ENCODE measurements at regions not wholly inside any gene's neighbourhood (a gene's known extent, or its start where the extent isn't known, plus 50 kb on each side); places are given as distances from the start of the nearest gene placed in this dataset.

DNA sequence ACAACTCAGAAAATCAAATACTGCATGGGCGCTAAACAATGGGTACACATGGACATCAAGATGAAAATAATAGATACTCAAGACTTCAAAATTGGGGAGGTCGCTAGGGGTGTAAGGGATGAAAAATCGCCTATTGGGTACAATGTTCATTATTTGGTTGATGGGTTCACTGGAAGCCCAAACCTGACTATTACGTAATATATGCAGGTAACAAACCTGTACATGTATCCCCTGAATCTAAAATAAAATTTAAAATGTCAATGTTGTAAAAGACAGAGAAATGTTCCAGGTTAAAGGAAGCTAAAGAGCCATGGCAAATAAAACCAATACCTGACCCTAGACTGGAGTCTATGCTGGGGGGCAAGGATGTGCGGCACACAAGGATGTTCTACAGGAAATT, 80.4 kb upstream of the CCBE1 start:
- no peak for DNase-seq
- H3K27me3 ChIP-seq (replicated peaks in 1 of 7) = no peaks in the 10 kb centered on the region
- H3K36me3 ChIP-seq = no peaks in the 10 kb centered on the region
- H3K4me3 ChIP-seq = no peak overlapping the region
- 91 to 96% (median 94%) methylated on average over 5 of the region's 5 CpGs for WGBS, 5 donors
- no peaks in the 10 kb centered on the region for H3K4me1 ChIP-seq
- no peak overlapping the region for H3K27ac ChIP-seq
- intact Hi-C loops (cut with DNase I; ENCODE audit: low total_unique reads) = no loop called here
- TF ChIP-seq POLR2AphosphoS5 (IDR thresholded peaks at IDR 0.05) (no peak), POLR2A (IDR thresholded peaks at IDR 0.05) (no peak)
- TF ChIP-seq, protein P1, sequence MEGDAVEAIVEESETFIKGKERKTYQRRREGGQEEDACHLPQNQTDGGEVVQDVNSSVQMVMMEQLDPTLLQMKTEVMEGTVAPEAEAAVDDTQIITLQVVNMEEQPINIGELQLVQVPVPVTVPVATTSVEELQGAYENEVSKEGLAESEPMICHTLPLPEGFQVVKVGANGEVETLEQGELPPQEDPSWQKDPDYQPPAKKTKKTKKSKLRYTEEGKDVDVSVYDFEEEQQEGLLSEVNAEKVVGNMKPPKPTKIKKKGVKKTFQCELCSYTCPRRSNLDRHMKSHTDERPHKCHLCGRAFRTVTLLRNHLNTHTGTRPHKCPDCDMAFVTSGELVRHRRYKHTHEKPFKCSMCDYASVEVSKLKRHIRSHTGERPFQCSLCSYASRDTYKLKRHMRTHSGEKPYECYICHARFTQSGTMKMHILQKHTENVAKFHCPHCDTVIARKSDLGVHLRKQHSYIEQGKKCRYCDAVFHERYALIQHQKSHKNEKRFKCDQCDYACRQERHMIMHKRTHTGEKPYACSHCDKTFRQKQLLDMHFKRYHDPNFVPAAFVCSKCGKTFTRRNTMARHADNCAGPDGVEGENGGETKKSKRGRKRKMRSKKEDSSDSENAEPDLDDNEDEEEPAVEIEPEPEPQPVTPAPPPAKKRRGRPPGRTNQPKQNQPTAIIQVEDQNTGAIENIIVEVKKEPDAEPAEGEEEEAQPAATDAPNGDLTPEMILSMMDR (IDR thresholded peaks at IDR 0.05 in 8 of 11, conservative IDR thresholded peaks at IDR 0.05 in 3 of 11) = no peak
- H3K9me3 ChIP-seq = peaks cover 0 to 6% (median 0%) of the 10 kb centered on the region in 8 donors

DNA sequence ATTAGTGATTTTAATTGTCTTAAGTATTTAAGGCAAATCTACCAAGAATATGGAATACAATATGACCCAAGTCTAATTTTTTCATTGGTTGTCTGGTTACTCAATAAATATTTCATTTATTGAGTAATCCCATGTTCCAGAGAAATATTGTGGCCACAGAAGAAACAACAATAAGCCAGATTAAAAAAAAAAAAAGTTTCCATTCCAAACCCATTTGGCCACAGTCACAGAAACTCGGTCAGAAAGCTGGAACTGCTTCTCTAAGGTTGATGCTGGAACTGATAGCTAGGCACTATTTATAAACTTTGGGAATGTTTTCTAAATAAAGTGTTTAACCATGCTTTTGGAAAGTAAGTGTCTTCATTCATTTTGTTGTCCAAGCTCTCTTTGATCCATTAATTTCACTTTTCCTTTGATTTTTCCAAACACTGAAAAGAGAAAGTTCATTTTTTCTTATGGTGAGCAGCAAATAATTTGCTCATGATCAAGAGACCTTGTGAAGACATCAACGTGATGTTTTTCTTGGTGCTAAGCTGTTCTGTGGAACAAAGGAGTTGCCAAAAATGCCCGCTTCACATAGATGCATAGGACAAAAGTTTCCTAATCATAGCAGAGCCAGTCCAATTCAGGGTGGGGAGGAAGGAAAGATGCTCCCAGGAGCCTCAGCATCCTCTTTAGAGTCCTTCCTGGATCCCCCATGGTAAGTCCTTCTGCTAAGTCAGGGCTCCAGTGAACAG, 72.1 kb upstream of the CCBE1 start:
- intact Hi-C loops (cut with DNase I; ENCODE audit: low total_unique reads) = no loop called here
- H3K36me3 ChIP-seq = no peaks in the 10 kb centered on the region
- peaks cover 0 to 13% (median 7%) of the 10 kb centered on the region in 8 donors for H3K9me3 ChIP-seq
- TF ChIP-seq, protein P1 (IDR thresholded peaks at IDR 0.05 in 8 of 11, conservative IDR thresholded peaks at IDR 0.05 in 3 of 11) = no peak
- no peak for TF ChIP-seq POLR2AphosphoS5 (IDR thresholded peaks at IDR 0.05)
- TF ChIP-seq POLR2A (IDR thresholded peaks at IDR 0.05) = no peak
- H3K27me3 ChIP-seq (replicated peaks in 1 of 7) = peaks cover 0 to 17% (median 0%) of the 10 kb centered on the region in 7 donors
- H3K4me3 ChIP-seq = no peak overlapping the region
- H3K4me1 ChIP-seq = no peaks in the 10 kb centered on the region
- WGBS, 5 donors = 67 to 81% (median 70%) methylated on average over 3 of the region's 3 CpGs
- H3K27ac ChIP-seq = no peak overlapping the region
- no peak for DNase-seq

DNA sequence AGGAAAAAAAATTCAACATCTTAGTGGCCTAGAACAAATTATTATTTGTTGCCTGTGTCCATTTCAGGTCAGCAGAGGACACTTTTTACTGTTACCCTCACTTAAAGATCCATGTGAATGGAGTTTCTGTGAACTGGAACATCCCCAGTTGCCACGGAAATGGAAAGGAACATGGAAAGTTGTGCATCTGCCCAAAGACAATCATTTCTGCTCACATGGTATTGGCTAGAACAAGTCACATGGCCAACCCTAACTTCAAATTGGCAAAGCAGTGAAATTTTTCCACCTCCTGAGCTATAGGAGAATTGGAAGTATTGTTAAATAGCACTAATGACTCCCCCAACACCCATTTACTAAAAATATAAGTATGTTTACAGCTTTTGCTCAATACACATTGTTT, 71.2 kb upstream of the CCBE1 start:
- Histone ChIP-seq H3K4me1 (no peaks in the 10 kb centered on the region), H3K4me3 (no peak overlapping the region), H3K9me3 (peaks cover 0 to 13% (median 7%) of the 10 kb centered on the region in 8 donors), H3K36me3 (no peaks in the 10 kb centered on the region), H3K27ac (no peak overlapping the region), H3K27me3 (replicated peaks in 1 of 7) (peaks cover 0 to 17% (median 0%) of the 10 kb centered on the region in 7 donors)
- intact Hi-C loops (cut with DNase I; ENCODE audit: low total_unique reads) = no loop called here
- 70 to 86% (median 85%) methylated on average over 1 of the region's 1 CpG for WGBS, 5 donors
- DNase-seq = no peak
- TF ChIP-seq POLR2AphosphoS5 (IDR thresholded peaks at IDR 0.05) = no peak
- TF ChIP-seq, protein P1 (IDR thresholded peaks at IDR 0.05 in 8 of 11, conservative IDR thresholded peaks at IDR 0.05 in 3 of 11) = no peak
- TF ChIP-seq POLR2A (IDR thresholded peaks at IDR 0.05) = no peak

DNA sequence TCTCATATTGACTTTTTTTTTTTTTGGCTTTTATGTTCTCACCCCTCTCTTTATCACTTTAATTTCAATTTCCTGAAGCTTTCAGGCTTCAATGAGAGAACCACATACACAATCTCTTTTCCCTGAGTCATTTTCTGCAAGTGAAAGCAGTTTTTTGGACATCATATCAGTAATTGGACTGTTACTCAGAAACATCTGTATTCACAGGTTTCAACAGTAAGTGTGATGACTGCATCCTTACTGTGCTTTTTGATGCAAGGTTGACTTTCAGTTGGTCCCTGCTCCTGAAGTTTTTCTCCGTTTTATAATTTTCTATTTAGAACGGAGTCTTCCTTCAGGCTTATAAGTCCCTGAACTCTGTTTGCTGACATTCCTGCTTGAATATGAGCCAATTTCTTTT, 70.5 kb upstream of the CCBE1 start:
- Histone ChIP-seq H3K4me3 (no peak overlapping the region), H3K9me3 (peaks cover 0 to 13% (median 7%) of the 10 kb centered on the region in 8 donors), H3K27ac (no peak overlapping the region), H3K27me3 (replicated peaks in 1 of 7) (peaks cover 0 to 17% (median 0%) of the 10 kb centered on the region in 7 donors), H3K36me3 (no peaks in the 10 kb centered on the region), H3K4me1 (no peaks in the 10 kb centered on the region)
- DNase-seq = no peak
- TF ChIP-seq POLR2AphosphoS5 (IDR thresholded peaks at IDR 0.05) = no peak
- no peak for TF ChIP-seq POLR2A (IDR thresholded peaks at IDR 0.05)
- TF ChIP-seq, protein P1 (IDR thresholded peaks at IDR 0.05 in 8 of 11, conservative IDR thresholded peaks at IDR 0.05 in 3 of 11) = no peak
- 80 to 95% (median 88%) methylated on average over 2 of the region's 2 CpGs for WGBS, 5 donors
- intact Hi-C loops (cut with DNase I; ENCODE audit: low total_unique reads) = no loop called here

Measured in spleen (tissue), 11 donors.